Ascending aorta (tissue), 2 donors: ENCODE measurements at regions not wholly inside any gene's neighbourhood (a gene's known extent, or its start where the extent isn't known, plus 50 kb on each side); places are given as distances from the start of the nearest gene placed in this dataset.

ENCODE experiments used
- DNase-seq, 2 donors: peaks; one replicate each; pipeline ENCODE4 v3.0.0-alpha.2; 2019; ENCODE audit warnings: low spot score in 2 of 2
- H3K27ac ChIP-seq, 2 donors: fragments of 200-600 bp; sonication (generic); one replicate each; pipeline ENCODE4 v1.5.1; 2016 to 2017; ENCODE audit warnings: mild to moderate bottlenecking in 1 of 2
- H3K27me3 ChIP-seq: fragments of 200-600 bp; sonication (generic); one replicate; pipeline ENCODE4 v1.5.1; 2017
- H3K36me3 ChIP-seq, 2 donors: fragments of 200-600 bp; sonication (generic); one replicate each; pipeline ENCODE4 v1.5.1; 2016
- H3K4me1 ChIP-seq, 2 donors: fragments of 200-600 bp; sonication (generic); one replicate each; pipeline ENCODE4 v1.5.1; 2016 to 2017; ENCODE audit warnings: mild to moderate bottlenecking in 1 of 2
- H3K4me3 ChIP-seq, 2 donors: fragments of 200-600 bp; sonication (generic); one replicate each; pipeline ENCODE4 v1.5.1; 2016 to 2017; ENCODE audit warnings: mild to moderate bottlenecking in 1 of 2
- H3K9me3 ChIP-seq, 2 donors: fragments of 200-600 bp; sonication (generic); one replicate each; pipeline ENCODE4 v1.5.1; 2016
- CTCF ChIP-seq, 3 experiments: fragments of 200-600 bp in 2 of 3; fragments of 450-650 bp in 1 of 3; sonication (generic) in 2 of 3; IDR thresholded peaks; one replicate each; pipeline ENCODE4 v1.5.1; 2016 to 2019; ENCODE audit warnings: antibody characterized with exemption in 3 of 3, mild to moderate bottlenecking in 1 of 3, moderate library complexity in 1 of 3
- intact Hi-C: fragments of 100-400 bp; cut with DNase I; formaldehyde crosslinking; loops from one replicate; pipeline ENCODE4 v1.15.1; 2023

- intact Hi-C loops, result loop anchor here (1.0 kb wide), 1 partner anchor 221 kb away; no protein-coding TSS in a partner anchor
- Histone ChIP-seq H3K27me3 (no peaks in the 10 kb centered on the region), H3K9me3 (no peaks in the 10 kb centered on the region), H3K4me3 (no peak overlapping the region), H3K4me1 (no peaks in the 10 kb centered on the region), H3K36me3 (no peaks in the 10 kb centered on the region), H3K27ac (no peak overlapping the region)
- peak in 1 of 3 experiments; percentile 29 for TF ChIP-seq CTCF (IDR thresholded peaks at IDR 0.05)
- no peak for DNase-seq
Observed at GRCh38 chr19:33998739-33999345, 173.5 kb upstream of the LSM14A start.

- Histone ChIP-seq H3K9me3 (peaks cover 0 to 7% of the 10 kb centered on the region in 2 donors), H3K4me3 (no peak overlapping the region), H3K27me3 (no peaks in the 10 kb centered on the region), H3K4me1 (no peaks in the 10 kb centered on the region), H3K27ac (no peak overlapping the region), H3K36me3 (no peaks in the 10 kb centered on the region)
- TF ChIP-seq CTCF (IDR thresholded peaks at IDR 0.05), result no peak
- DNase-seq, result no peak
- intact Hi-C loops, result no loop called here
Observed at GRCh38 chr19:34017024-34017423, 155.3 kb upstream of the LSM14A start.

- no peak overlapping the region for H3K27ac ChIP-seq
- no peak for DNase-seq
- no peak overlapping the region for H3K4me3 ChIP-seq
- intact Hi-C loops, result no loop called here
- no peaks in the 10 kb centered on the region for H3K36me3 ChIP-seq
- H3K9me3 ChIP-seq, result peaks cover 0 to 7% of the 10 kb centered on the region in 2 donors
- TF ChIP-seq CTCF (IDR thresholded peaks at IDR 0.05), result no peak
- no peaks in the 10 kb centered on the region for H3K4me1 ChIP-seq
- no peaks in the 10 kb centered on the region for H3K27me3 ChIP-seq
Observed at GRCh38 chr19:34017601-34018000, 154.7 kb upstream of the LSM14A start.

- H3K9me3 ChIP-seq, result peaks cover 0 to 11% of the 10 kb centered on the region in 2 donors
- no peak for TF ChIP-seq CTCF (IDR thresholded peaks at IDR 0.05)
- H3K4me3 ChIP-seq, result no peak overlapping the region
- H3K36me3 ChIP-seq, result no peaks in the 10 kb centered on the region
- H3K27ac ChIP-seq, result no peak overlapping the region
- H3K27me3 ChIP-seq, result no peaks in the 10 kb centered on the region
- intact Hi-C loops, result no loop called here
- no peaks in the 10 kb centered on the region for H3K4me1 ChIP-seq
- no peak for DNase-seq
Observed at GRCh38 chr19:34018546-34018945, 153.8 kb upstream of the LSM14A start.

GRCh38 chr19:34023381-34023780 is 148.9 kb upstream of the LSM14A start:
- H3K4me3 ChIP-seq, result no peak overlapping the region
- TF ChIP-seq CTCF (IDR thresholded peaks at IDR 0.05), result no peak
- intact Hi-C loops, result no loop called here
- H3K27me3 ChIP-seq, result no peaks in the 10 kb centered on the region
- DNase-seq, result no peak
- peaks cover 0 to 11% of the 10 kb centered on the region in 2 donors for H3K9me3 ChIP-seq
- no peaks in the 10 kb centered on the region for H3K36me3 ChIP-seq
- no peaks in the 10 kb centered on the region for H3K4me1 ChIP-seq
- no peak overlapping the region for H3K27ac ChIP-seq

GRCh38 chr19:34033880-34034279 is 138.4 kb upstream of the LSM14A start:
- no peaks in the 10 kb centered on the region for H3K4me1 ChIP-seq
- DNase-seq, result no peak
- H3K27ac ChIP-seq, result no peak overlapping the region
- no peak overlapping the region for H3K4me3 ChIP-seq
- no peaks in the 10 kb centered on the region for H3K36me3 ChIP-seq
- H3K27me3 ChIP-seq, result no peaks in the 10 kb centered on the region
- no peaks in the 10 kb centered on the region for H3K9me3 ChIP-seq
- no peak for TF ChIP-seq CTCF (IDR thresholded peaks at IDR 0.05)
- intact Hi-C loops, result no loop called here
